Right atrium auricular region (tissue), 2 donors: ENCODE measurements at regions not wholly inside any gene's neighbourhood (a gene's known extent, or its start where the extent isn't known, plus 50 kb on each side); places are given as distances from the start of the nearest gene placed in this dataset.

Experiments used
- DNase-seq: peaks from one replicate; pipeline ENCODE4 v3.0.0-alpha.2; 2019; ENCODE audit warnings: low spot score
- H3K27ac ChIP-seq, 2 donors: fragments of 200-600 bp; sonication (generic); 1 replicate in 1 of 2; 2 replicates in 1 of 2; pipeline ENCODE4 v1.5.1; 2016 to 2019
- H3K27me3 ChIP-seq, 2 donors: fragments of 200-600 bp; sonication (generic); one replicate each; pipeline versions ENCODE4 v1.5.1 to v1.6.0; 2017 to 2019
- H3K36me3 ChIP-seq: fragments of 200-600 bp; sonication (generic); one replicate; pipeline ENCODE4 v1.5.1; 2016
- H3K4me1 ChIP-seq, 2 donors: fragments of 200-600 bp; sonication (generic); one replicate each; pipeline versions ENCODE4 v1.5.1 to v1.6.0; 2017 to 2019
- H3K4me3 ChIP-seq, 2 donors: fragments of 200-600 bp; sonication (generic); 1 replicate in 1 of 2; 2 replicates in 1 of 2; pipeline ENCODE4 v1.5.1; 2017 to 2019; ENCODE audit warnings: mild to moderate bottlenecking in 1 of 2, moderate library complexity in 1 of 2
- H3K9me3 ChIP-seq, 2 donors: fragments of 200-600 bp; sonication (generic); one replicate each; pipeline ENCODE4 v1.5.1; 2019
- CTCF ChIP-seq, 2 donors: fragments of 200-600 bp; sonication (generic); IDR thresholded peaks; one replicate each; pipeline ENCODE4 v1.5.1; 2019; ENCODE audit warnings: antibody characterized with exemption in 2 of 2

GRCh38 chr14:87600240-87600639 lies 392.7 kb downstream of the GALC start:
- H3K36me3 ChIP-seq: no peaks in the 10 kb centered on the region
- no peak for TF ChIP-seq CTCF (IDR thresholded peaks at IDR 0.05)
- no peak overlapping the region for H3K27ac ChIP-seq
- H3K4me3 ChIP-seq: no peak overlapping the region
- no peaks in the 10 kb centered on the region for H3K27me3 ChIP-seq
- no peaks in the 10 kb centered on the region for H3K9me3 ChIP-seq
- H3K4me1 ChIP-seq: no peaks in the 10 kb centered on the region
- DNase-seq: no peak

- no peaks in the 10 kb centered on the region for H3K9me3 ChIP-seq
- no peaks in the 10 kb centered on the region for H3K36me3 ChIP-seq
- TF ChIP-seq CTCF (IDR thresholded peaks at IDR 0.05): no peak
- H3K4me3 ChIP-seq: no peak overlapping the region
- H3K4me1 ChIP-seq: no peaks in the 10 kb centered on the region
- no peak for DNase-seq
- H3K27ac ChIP-seq: no peak overlapping the region
- no peaks in the 10 kb centered on the region for H3K27me3 ChIP-seq
These were observed 411.7 kb downstream of the GALC start for GRCh38 chr14:87581298-87581697.

- no peak for TF ChIP-seq CTCF (IDR thresholded peaks at IDR 0.05)
- no peak overlapping the region for H3K4me3 ChIP-seq
- H3K36me3 ChIP-seq: no peaks in the 10 kb centered on the region
- H3K27ac ChIP-seq: no peak overlapping the region
- no peaks in the 10 kb centered on the region for H3K4me1 ChIP-seq
- no peaks in the 10 kb centered on the region for H3K27me3 ChIP-seq
- no peaks in the 10 kb centered on the region for H3K9me3 ChIP-seq
- DNase-seq: no peak
These were observed 413.9 kb downstream of the GALC start for GRCh38 chr14:87579036-87579435.

GRCh38 chr14:87575378-87575777 lies 417.6 kb downstream of the GALC start:
- no peak for DNase-seq
- no peak for TF ChIP-seq CTCF (IDR thresholded peaks at IDR 0.05)
- no peak overlapping the region for H3K4me3 ChIP-seq
- H3K27ac ChIP-seq: no peak overlapping the region
- no peaks in the 10 kb centered on the region for H3K36me3 ChIP-seq
- no peaks in the 10 kb centered on the region for H3K4me1 ChIP-seq
- no peaks in the 10 kb centered on the region for H3K27me3 ChIP-seq
- H3K9me3 ChIP-seq: no peaks in the 10 kb centered on the region

- no peaks in the 10 kb centered on the region for H3K4me1 ChIP-seq
- no peak overlapping the region for H3K27ac ChIP-seq
- TF ChIP-seq CTCF (IDR thresholded peaks at IDR 0.05): no peak
- H3K4me3 ChIP-seq: no peak overlapping the region
- H3K9me3 ChIP-seq: no peaks in the 10 kb centered on the region
- no peaks in the 10 kb centered on the region for H3K36me3 ChIP-seq
- no peak for DNase-seq
- H3K27me3 ChIP-seq: no peaks in the 10 kb centered on the region
These were observed 419.4 kb downstream of the GALC start for GRCh38 chr14:87573591-87573990.

GRCh38 chr14:87567618-87568295 lies 425.2 kb downstream of the GALC start:
- Histone ChIP-seq H3K9me3 (no peaks in the 10 kb centered on the region), H3K4me3 (no peak overlapping the region), H3K27me3 (no peaks in the 10 kb centered on the region), H3K4me1 (no peaks in the 10 kb centered on the region), H3K36me3 (no peaks in the 10 kb centered on the region), H3K27ac (no peak overlapping the region)
- TF ChIP-seq CTCF (IDR thresholded peaks at IDR 0.05): no peak
- no peak for DNase-seq
